ENCODE measurements at regions not wholly inside any gene's neighbourhood (a gene's known extent, or its start where the extent isn't known, plus 50 kb on each side); places are given as distances from the start of the nearest gene placed in this dataset.

DNA sequence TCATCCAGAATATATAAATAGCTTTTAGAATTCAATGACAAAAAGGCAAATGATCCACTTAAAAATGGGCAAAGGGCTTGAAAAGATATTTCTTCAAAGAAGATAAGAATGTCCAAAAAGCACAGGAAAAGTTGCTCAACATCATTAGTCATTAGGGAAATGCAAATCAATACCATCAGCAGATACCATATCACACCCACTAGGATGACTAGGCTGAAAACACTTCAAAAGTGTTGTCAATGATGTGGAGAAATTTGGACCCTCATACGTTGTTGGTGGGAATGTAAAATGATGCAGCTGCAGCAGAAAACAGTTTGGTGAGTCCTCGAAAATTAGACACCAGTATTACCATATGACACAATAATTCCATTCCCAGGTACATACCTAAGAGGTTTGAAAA, 303.6 kb upstream of the SLC35B3 start:
- H4K12ac ChIP-seq (ENCODE audit: low read depth, low read length): no peak overlapping the region

DNA sequence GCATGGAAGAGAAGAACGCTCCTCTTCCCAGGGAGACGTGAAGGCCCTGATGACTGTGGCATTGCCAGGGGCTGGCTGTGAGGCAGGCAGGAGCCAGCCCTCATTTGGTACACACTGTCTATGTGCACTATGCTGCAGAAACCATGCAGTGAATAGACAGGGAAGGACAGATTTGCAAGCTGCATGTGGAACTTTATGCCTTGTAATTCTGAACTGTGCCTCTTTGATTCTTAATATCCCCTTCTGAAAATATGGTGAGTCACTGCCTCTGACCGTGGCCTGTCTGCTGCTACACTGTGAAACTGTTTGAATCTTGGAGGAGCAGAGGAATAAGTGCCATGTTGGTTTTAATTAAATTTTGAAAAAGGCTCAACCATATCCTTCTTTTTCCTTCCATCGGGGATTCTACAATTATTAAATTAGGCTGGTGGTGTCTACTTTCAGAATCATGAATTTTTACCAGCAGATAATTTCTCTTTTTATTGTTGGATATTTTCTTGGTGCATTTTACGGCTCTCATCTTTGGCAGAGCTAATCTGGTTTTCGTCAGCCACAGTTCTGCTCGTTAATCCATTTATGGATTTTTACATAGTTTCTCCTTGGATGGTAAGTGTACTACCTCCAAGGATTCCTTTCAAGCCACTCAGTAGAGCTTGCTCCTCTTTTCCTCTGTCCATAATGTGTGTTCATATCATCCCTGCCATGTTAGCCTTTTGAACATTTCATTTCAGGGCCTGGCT, 301.0 kb upstream of the SLC35B3 start:
- Histone ChIP-seq H2BK120ac (ENCODE audit: insufficient read depth, low read length, poor library complexity) (no peak overlapping the region), H2AK5ac (ENCODE audit: low read length) (no peak overlapping the region), H3K27ac (ENCODE audit: low read depth, low read length) (no peak overlapping the region), H3K27me3 (ENCODE audit: insufficient read depth, low read length) (no peaks in the 10 kb centered on the region), H3K4me1 (ENCODE audit: control insufficient read depth in 1 of 2, insufficient read depth in 2 of 2, low read length in 2 of 2) (no peaks in the 10 kb centered on the region), H3K36me3 (ENCODE audit: control insufficient read depth in 1 of 2, insufficient read depth in 2 of 2, low read length in 2 of 2) (no peaks in the 10 kb centered on the region), H3K4ac (ENCODE audit: low read depth, low read length) (no peak overlapping the region), H3K79me2 (ENCODE audit: control insufficient read depth, insufficient read depth, low read length, poor library complexity) (no peaks in the 10 kb centered on the region), H3K4me3 (ENCODE audit: low read depth, low read length) (no peak overlapping the region), H3K14ac (ENCODE audit: low read length) (no peak overlapping the region), H2BK12ac (ENCODE audit: low read length) (no peak overlapping the region), H2AFZ (ENCODE audit: insufficient read depth, low read length, poor library complexity) (no peak overlapping the region), H4K12ac (ENCODE audit: low read depth, low read length) (no peak overlapping the region), H3K9ac (ENCODE audit: low read length) (no peak overlapping the region), H3K23ac (ENCODE audit: low read length) (no peak overlapping the region), H3K18ac (ENCODE audit: low read length) (no peak overlapping the region), H2BK5ac (ENCODE audit: low read depth, low read length, poor library complexity) (no peak overlapping the region), H4K91ac (ENCODE audit: low read depth, low read length) (no peak overlapping the region), H4K8ac (ENCODE audit: low read depth, low read length) (no peak overlapping the region), H3K9me3 (ENCODE audit: insufficient read depth, low read depth, low read length) (no peaks in the 10 kb centered on the region), H3K4me2 (ENCODE audit: low read length) (no peak overlapping the region), H3K79me1 (ENCODE audit: low read length) (no peaks in the 10 kb centered on the region)
- DNase-seq: no peak
- WGBS (ENCODE audit: extremely low coverage, insufficient coverage, insufficient read length): no CpG with 5 or more reads among the region's 7 CpGs

More for the DNA sequence above, 303.6 kb upstream of the SLC35B3 start:
- H2AK5ac ChIP-seq (ENCODE audit: low read length): no peak overlapping the region
- peak; percentile 76 to 96 for DNase-seq
- WGBS (ENCODE audit: extremely low coverage, insufficient coverage, insufficient read length): no CpG with 5 or more reads among the region's 2 CpGs
- H3K9ac ChIP-seq (ENCODE audit: low read length): no peak overlapping the region
- H3K23ac ChIP-seq (ENCODE audit: low read length): no peak overlapping the region
- no peak overlapping the region for H3K14ac ChIP-seq (ENCODE audit: low read length)
- no peaks in the 10 kb centered on the region for H3K36me3 ChIP-seq (ENCODE audit: control insufficient read depth in 1 of 2, insufficient read depth in 2 of 2, low read length in 2 of 2)
- H4K91ac ChIP-seq (ENCODE audit: low read depth, low read length): no peak overlapping the region
- no peaks in the 10 kb centered on the region for H3K27me3 ChIP-seq (ENCODE audit: insufficient read depth, low read length)
- no peak overlapping the region for H3K4ac ChIP-seq (ENCODE audit: low read depth, low read length)
- H3K27ac ChIP-seq (ENCODE audit: low read depth, low read length): no peak overlapping the region
- H2BK120ac ChIP-seq (ENCODE audit: insufficient read depth, low read length, poor library complexity): no peak overlapping the region
- no peak overlapping the region for H3K4me3 ChIP-seq (ENCODE audit: low read depth, low read length)
- H3K79me2 ChIP-seq (ENCODE audit: control insufficient read depth, insufficient read depth, low read length, poor library complexity): no peaks in the 10 kb centered on the region
- no peak overlapping the region for H4K8ac ChIP-seq (ENCODE audit: low read depth, low read length)
- H3K18ac ChIP-seq (ENCODE audit: low read length): no peak overlapping the region
- no peak overlapping the region for H2BK12ac ChIP-seq (ENCODE audit: low read length)
- H2BK5ac ChIP-seq (ENCODE audit: low read depth, low read length, poor library complexity): no peak overlapping the region
- H3K4me2 ChIP-seq (ENCODE audit: low read length): no peak overlapping the region
- H3K9me3 ChIP-seq (ENCODE audit: insufficient read depth, low read depth, low read length): no peaks in the 10 kb centered on the region
- H3K4me1 ChIP-seq (ENCODE audit: control insufficient read depth in 1 of 2, insufficient read depth in 2 of 2, low read length in 2 of 2): no peaks in the 10 kb centered on the region
- no peaks in the 10 kb centered on the region for H3K79me1 ChIP-seq (ENCODE audit: low read length)
- no peak overlapping the region for H2AFZ ChIP-seq (ENCODE audit: insufficient read depth, low read length, poor library complexity)

DNA sequence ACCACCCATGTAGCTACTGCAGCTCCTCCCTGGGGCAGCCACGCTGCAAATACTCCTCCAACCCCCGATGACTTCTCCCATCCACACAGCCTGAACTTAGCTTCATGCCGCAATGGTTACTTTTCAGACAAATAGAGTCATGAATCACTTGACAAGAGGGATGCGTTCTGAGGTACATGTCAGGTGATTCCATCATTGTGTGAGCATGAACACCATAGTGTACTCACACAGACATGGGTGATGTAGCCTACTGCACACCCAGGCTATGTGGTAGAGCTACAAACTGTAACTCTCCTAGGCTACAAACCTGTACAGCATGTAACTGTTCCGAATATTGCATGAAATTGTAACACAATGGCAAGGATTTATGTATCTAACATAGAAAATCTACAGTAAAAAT, 298.5 kb upstream of the SLC35B3 start:
- Histone ChIP-seq H3K79me2 (ENCODE audit: control insufficient read depth, insufficient read depth, low read length, poor library complexity) (no peaks in the 10 kb centered on the region), H3K9ac (ENCODE audit: low read length) (no peak overlapping the region), H4K91ac (ENCODE audit: low read depth, low read length) (no peak overlapping the region), H3K79me1 (ENCODE audit: low read length) (no peaks in the 10 kb centered on the region), H3K27ac (ENCODE audit: low read depth, low read length) (no peak overlapping the region), H3K23ac (ENCODE audit: low read length) (no peak overlapping the region), H3K9me3 (ENCODE audit: insufficient read depth, low read depth, low read length) (no peaks in the 10 kb centered on the region), H3K14ac (ENCODE audit: low read length) (no peak overlapping the region), H3K27me3 (ENCODE audit: insufficient read depth, low read length) (no peaks in the 10 kb centered on the region), H2AK5ac (ENCODE audit: low read length) (no peak overlapping the region), H2BK12ac (ENCODE audit: low read length) (no peak overlapping the region), H3K18ac (ENCODE audit: low read length) (no peak overlapping the region), H2BK120ac (ENCODE audit: insufficient read depth, low read length, poor library complexity) (no peak overlapping the region), H4K8ac (ENCODE audit: low read depth, low read length) (no peak overlapping the region), H2BK5ac (ENCODE audit: low read depth, low read length, poor library complexity) (no peak overlapping the region), H3K4me1 (ENCODE audit: control insufficient read depth in 1 of 2, insufficient read depth in 2 of 2, low read length in 2 of 2) (peaks cover 0 to 3% of the 10 kb centered on the region in 2 experiments), H2AFZ (ENCODE audit: insufficient read depth, low read length, poor library complexity) (no peak overlapping the region), H3K4ac (ENCODE audit: low read depth, low read length) (no peak overlapping the region), H3K4me2 (ENCODE audit: low read length) (no peak overlapping the region), H4K12ac (ENCODE audit: low read depth, low read length) (no peak overlapping the region), H3K4me3 (ENCODE audit: low read depth, low read length) (no peak overlapping the region), H3K36me3 (ENCODE audit: control insufficient read depth in 1 of 2, insufficient read depth in 2 of 2, low read length in 2 of 2) (no peaks in the 10 kb centered on the region)
- WGBS (ENCODE audit: extremely low coverage, insufficient coverage, insufficient read length): no CpG with 5 or more reads among the region's 5 CpGs
- no peak for DNase-seq

DNA sequence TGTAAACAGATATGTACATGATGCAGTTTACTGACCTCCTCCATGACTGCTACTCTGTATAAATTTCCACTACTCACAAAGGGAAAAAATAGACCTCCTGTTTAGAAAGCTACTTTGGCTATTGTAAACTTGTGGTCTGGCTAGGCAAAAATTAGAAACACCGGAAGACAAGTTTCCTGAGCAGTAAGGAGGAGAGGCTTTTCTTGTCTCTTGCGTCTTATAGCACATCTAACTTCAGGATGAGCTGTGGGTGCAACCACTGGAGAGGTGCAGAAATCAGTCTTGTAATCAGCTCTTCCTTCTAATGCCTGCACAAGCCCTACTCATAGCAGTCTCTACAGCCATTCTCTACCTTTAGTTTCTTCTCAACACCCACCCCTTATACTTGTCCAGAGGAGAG, 296.5 kb upstream of the SLC35B3 start:
- H3K18ac ChIP-seq (ENCODE audit: low read length): no peak overlapping the region
- no peaks in the 10 kb centered on the region for H3K36me3 ChIP-seq (ENCODE audit: control insufficient read depth in 1 of 2, insufficient read depth in 2 of 2, low read length in 2 of 2)
- H3K4me1 ChIP-seq (ENCODE audit: control insufficient read depth in 1 of 2, insufficient read depth in 2 of 2, low read length in 2 of 2): peaks cover 0 to 5% of the 10 kb centered on the region in 2 experiments
- no peak overlapping the region for H4K12ac ChIP-seq (ENCODE audit: low read depth, low read length)
- no peak overlapping the region for H4K91ac ChIP-seq (ENCODE audit: low read depth, low read length)
- no peak overlapping the region for H4K8ac ChIP-seq (ENCODE audit: low read depth, low read length)
- no CpG with 5 or more reads among the region's 2 CpGs for WGBS (ENCODE audit: extremely low coverage, insufficient coverage, insufficient read length)
- H3K4me2 ChIP-seq (ENCODE audit: low read length): no peak overlapping the region
- H3K9me3 ChIP-seq (ENCODE audit: insufficient read depth, low read depth, low read length): no peaks in the 10 kb centered on the region
- H2BK12ac ChIP-seq (ENCODE audit: low read length): no peak overlapping the region
- no peak overlapping the region for H3K4ac ChIP-seq (ENCODE audit: low read depth, low read length)
- no peak overlapping the region for H2BK5ac ChIP-seq (ENCODE audit: low read depth, low read length, poor library complexity)
- H3K79me1 ChIP-seq (ENCODE audit: low read length): no peaks in the 10 kb centered on the region
- no peak overlapping the region for H2BK120ac ChIP-seq (ENCODE audit: insufficient read depth, low read length, poor library complexity)
- H3K23ac ChIP-seq (ENCODE audit: low read length): no peak overlapping the region
- no peak overlapping the region for H3K4me3 ChIP-seq (ENCODE audit: low read depth, low read length)
- H3K9ac ChIP-seq (ENCODE audit: low read length): no peak overlapping the region
- H3K27ac ChIP-seq (ENCODE audit: low read depth, low read length): no peak overlapping the region
- no peaks in the 10 kb centered on the region for H3K27me3 ChIP-seq (ENCODE audit: insufficient read depth, low read length)
- DNase-seq: no peak
- H2AFZ ChIP-seq (ENCODE audit: insufficient read depth, low read length, poor library complexity): no peak overlapping the region
- H3K79me2 ChIP-seq (ENCODE audit: control insufficient read depth, insufficient read depth, low read length, poor library complexity): no peaks in the 10 kb centered on the region
- no peak overlapping the region for H3K14ac ChIP-seq (ENCODE audit: low read length)
- no peak overlapping the region for H2AK5ac ChIP-seq (ENCODE audit: low read length)
